A549 (cell line): ENCODE measurements at regions not wholly inside any gene's neighbourhood (a gene's known extent, or its start where the extent isn't known, plus 50 kb on each side); places are given as distances from the start of the nearest gene placed in this dataset.

Source experiments
- CEBPB ChIP-seq, 2 experiments: fragments of >200 bp in 1 of 2; sonication (Bioruptor Twin) in 1 of 2; formaldehyde crosslinking in 1 of 2; IDR thresholded peaks; 2 replicates each; pipeline ENCODE4 v1.6.1; 2012 to 2016
- EHMT2 ChIP-seq: fragments of 200-600 bp; sonication (generic); IDR thresholded peaks from 2 replicates; pipeline ENCODE4 v1.6.1; 2016; ENCODE audit warnings: antibody characterized with exemption, low read depth, mild to moderate bottlenecking, moderate library complexity
- EP300 ChIP-seq, 2 experiments: fragments of >200 bp; sonication (Bioruptor Twin); formaldehyde crosslinking; IDR thresholded peaks; 2 replicates in 1 of 2; 3 replicates in 1 of 2; pipeline ENCODE4 v1.6.1; 2016 to 2017
- JUN ChIP-seq, 2 experiments: fragments of >200 bp; sonication (Bioruptor Twin); formaldehyde crosslinking; IDR thresholded peaks; 2 replicates in 1 of 2; 3 replicates in 1 of 2; pipeline ENCODE4 v1.6.1; 2016 to 2017
- MYC ChIP-seq: IDR thresholded peaks from 2 replicates; pipeline ENCODE4 v1.6.1; 2012; ENCODE audit warnings: mild to moderate bottlenecking, inconsistent platforms, low read length, improper control_type of control experiment, borderline replicate concordance
- POLR2A ChIP-seq: IDR thresholded peaks from 2 replicates; pipeline ENCODE4 v1.6.1; 2012; ENCODE audit warnings: mild to moderate bottlenecking, low read length
- RAD21 ChIP-seq, 2 experiments: fragments of >200 bp in 1 of 2; sonication (Bioruptor Twin) in 1 of 2; formaldehyde crosslinking in 1 of 2; IDR thresholded peaks in 1 of 2; conservative IDR thresholded peaks in 1 of 2; 2 replicates in 1 of 2; 3 replicates in 1 of 2; pipeline ENCODE4 v1.6.1; 2012 to 2018; ENCODE audit warnings: inconsistent platforms in 1 of 2
- TP53 ChIP-seq: fragments of 250-450 bp; sonication (Bioruptor Pico); IDR thresholded peaks from 2 replicates; pipeline ENCODE4 v1.5.0; 2021; ENCODE audit warnings: mild to moderate bottlenecking, moderate library complexity
- TF ChIP-seq, protein P1 (sequence below): fragments of >200 bp; sonication (Bioruptor Twin); formaldehyde crosslinking; IDR thresholded peaks from 3 replicates; pipeline ENCODE4 v1.5.1; 2016
- TF ChIP-seq, protein P2 (sequence below): IDR thresholded peaks from 2 replicates; pipeline ENCODE4 v1.6.1; 2012

DNA sequence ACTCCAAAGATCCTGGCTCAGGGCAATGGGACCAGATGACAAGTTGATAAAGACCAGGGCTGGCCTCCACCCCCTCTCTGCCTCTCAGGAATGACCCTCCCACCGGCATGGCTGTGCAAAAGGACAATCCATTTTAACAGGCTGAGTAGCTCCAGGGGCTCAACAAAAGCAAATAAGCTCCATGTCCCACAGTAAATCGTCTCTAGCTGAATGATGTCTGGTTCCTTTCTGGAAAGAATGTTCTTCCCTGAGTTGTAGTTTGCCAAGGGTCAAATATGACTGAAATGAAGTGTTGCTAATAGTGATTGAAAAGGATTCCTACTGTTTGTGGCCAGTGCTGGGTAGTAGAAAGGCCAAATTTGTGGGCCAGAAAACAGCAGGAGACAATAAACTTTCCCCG lies 434.4 kb upstream of the ETAA1 start:
- TF ChIP-seq, protein P1, sequence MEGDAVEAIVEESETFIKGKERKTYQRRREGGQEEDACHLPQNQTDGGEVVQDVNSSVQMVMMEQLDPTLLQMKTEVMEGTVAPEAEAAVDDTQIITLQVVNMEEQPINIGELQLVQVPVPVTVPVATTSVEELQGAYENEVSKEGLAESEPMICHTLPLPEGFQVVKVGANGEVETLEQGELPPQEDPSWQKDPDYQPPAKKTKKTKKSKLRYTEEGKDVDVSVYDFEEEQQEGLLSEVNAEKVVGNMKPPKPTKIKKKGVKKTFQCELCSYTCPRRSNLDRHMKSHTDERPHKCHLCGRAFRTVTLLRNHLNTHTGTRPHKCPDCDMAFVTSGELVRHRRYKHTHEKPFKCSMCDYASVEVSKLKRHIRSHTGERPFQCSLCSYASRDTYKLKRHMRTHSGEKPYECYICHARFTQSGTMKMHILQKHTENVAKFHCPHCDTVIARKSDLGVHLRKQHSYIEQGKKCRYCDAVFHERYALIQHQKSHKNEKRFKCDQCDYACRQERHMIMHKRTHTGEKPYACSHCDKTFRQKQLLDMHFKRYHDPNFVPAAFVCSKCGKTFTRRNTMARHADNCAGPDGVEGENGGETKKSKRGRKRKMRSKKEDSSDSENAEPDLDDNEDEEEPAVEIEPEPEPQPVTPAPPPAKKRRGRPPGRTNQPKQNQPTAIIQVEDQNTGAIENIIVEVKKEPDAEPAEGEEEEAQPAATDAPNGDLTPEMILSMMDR = no peak
- TF ChIP-seq CEBPB (IDR thresholded peaks at IDR 0.05) = no peak
- TF ChIP-seq EP300 (IDR thresholded peaks at IDR 0.05) = no peak
- TF ChIP-seq JUN (IDR thresholded peaks at IDR 0.05) = no peak
- TF ChIP-seq RAD21 (conservative IDR thresholded peaks at IDR 0.05 in 1 of 2, IDR thresholded peaks at IDR 0.05 in 1 of 2) = no peak
- TF ChIP-seq EHMT2 = no peak
- TF ChIP-seq MYC = no peak
- no peak for TF ChIP-seq TP53 (CRISPR knock-in tag)
- TF ChIP-seq POLR2A = no peak
- TF ChIP-seq, protein P2, sequence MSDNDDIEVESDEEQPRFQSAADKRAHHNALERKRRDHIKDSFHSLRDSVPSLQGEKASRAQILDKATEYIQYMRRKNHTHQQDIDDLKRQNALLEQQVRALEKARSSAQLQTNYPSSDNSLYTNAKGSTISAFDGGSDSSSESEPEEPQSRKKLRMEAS = no peak
